Mesendoderm (in vitro differentiated cells): ENCODE measurements at regions not wholly inside any gene's neighbourhood (a gene's known extent, or its start where the extent isn't known, plus 50 kb on each side); places are given as distances from the start of the nearest gene placed in this dataset.
A peak's percentile ranks its signal among the peaks of the same experiment; 100 is the strongest.

Source experiments
- DNase-seq: peaks from one replicate; pipeline ENCODE4 v3.0.0; 2013
- H2AK5ac ChIP-seq: 2 replicates; pipeline ENCODE4 v1.6.1; 2013; ENCODE audit warnings: low read length, inconsistent platforms
- H2BK120ac ChIP-seq: 2 replicates; pipeline ENCODE4 v1.6.1; 2013; ENCODE audit warnings: low read depth, mild to moderate bottlenecking, low read length, moderate library complexity, mixed read lengths
- H2BK15ac ChIP-seq: replicated peaks from 2 replicates; pipeline ENCODE4 v1.6.1; 2013; ENCODE audit warnings: low read depth, mild to moderate bottlenecking, moderate library complexity
- H2BK5ac ChIP-seq: 2 replicates; pipeline ENCODE4 v1.6.1; 2013; ENCODE audit warnings: low read length, inconsistent platforms
- H3K18ac ChIP-seq: 2 replicates; pipeline ENCODE4 v1.6.1; 2013; ENCODE audit warnings: mild to moderate bottlenecking, low read length, mixed read lengths
- H3K23ac ChIP-seq: one replicate; pipeline ENCODE4 v1.6.1; 2013; ENCODE audit warnings: low read length
- H3K27ac ChIP-seq: 2 replicates; pipeline ENCODE4 v1.5.1; 2013; ENCODE audit warnings: low read depth, mild to moderate bottlenecking, inconsistent platforms, low read length, moderate library complexity
- H3K27me3 ChIP-seq: 2 replicates; pipeline ENCODE4 v1.6.1; 2013; ENCODE audit warnings: low read length, control low read depth, mild to moderate bottlenecking, inconsistent platforms; ENCODE audit not compliant: insufficient read depth, poor library complexity
- H3K36me3 ChIP-seq: 2 replicates; pipeline ENCODE4 v1.6.1; 2013; ENCODE audit warnings: low read length, inconsistent platforms; ENCODE audit not compliant: control insufficient read depth, insufficient read depth
- H3K4ac ChIP-seq: one replicate; pipeline ENCODE4 v1.6.1; 2013; ENCODE audit warnings: low read depth, mild to moderate bottlenecking, low read length, moderate library complexity
- H3K4me1 ChIP-seq: 2 replicates; pipeline ENCODE4 v1.6.1; 2013; ENCODE audit warnings: low read depth, low read length, inconsistent platforms; ENCODE audit not compliant: control insufficient read depth
- H3K4me2 ChIP-seq: 2 replicates; pipeline ENCODE4 v1.6.1; 2013; ENCODE audit warnings: low read length
- H3K4me3 ChIP-seq: 2 replicates; pipeline ENCODE4 v1.5.1; 2013; ENCODE audit warnings: mild to moderate bottlenecking, low read length
- H3K56ac ChIP-seq: one replicate; pipeline ENCODE4 v1.6.1; 2013; ENCODE audit warnings: low read length
- H3K79me1 ChIP-seq: 2 replicates; pipeline ENCODE4 v1.6.1; 2013; ENCODE audit warnings: low read length, inconsistent platforms
- H3K79me2 ChIP-seq: 2 replicates; pipeline ENCODE4 v1.6.1; 2013; ENCODE audit warnings: mild to moderate bottlenecking, low read length; ENCODE audit not compliant: control insufficient read depth, insufficient read depth
- H3K9ac ChIP-seq: 2 replicates; pipeline ENCODE4 v1.6.1; 2013; ENCODE audit warnings: low read length, inconsistent platforms
- H4K5ac ChIP-seq: one replicate; pipeline ENCODE4 v1.6.1; 2013; ENCODE audit warnings: low read length
- H4K8ac ChIP-seq: one replicate; pipeline ENCODE4 v1.6.1; 2013; ENCODE audit warnings: low read depth, mild to moderate bottlenecking, control low read depth, low read length, moderate library complexity
- WGBS: extraction: QIAGEN DNeasy Blood & Tissue Kit; methylation state at CpG from one replicate; pipeline ENCODE4 v1.1.7; 2013; ENCODE audit warnings: low lambda C conversion rate, missing lambda C conversion rate; ENCODE audit not compliant: insufficient coverage; ENCODE audit errors: extremely low coverage; 5-methylcytosine and 5-hydroxymethylcytosine counted together

DNA sequence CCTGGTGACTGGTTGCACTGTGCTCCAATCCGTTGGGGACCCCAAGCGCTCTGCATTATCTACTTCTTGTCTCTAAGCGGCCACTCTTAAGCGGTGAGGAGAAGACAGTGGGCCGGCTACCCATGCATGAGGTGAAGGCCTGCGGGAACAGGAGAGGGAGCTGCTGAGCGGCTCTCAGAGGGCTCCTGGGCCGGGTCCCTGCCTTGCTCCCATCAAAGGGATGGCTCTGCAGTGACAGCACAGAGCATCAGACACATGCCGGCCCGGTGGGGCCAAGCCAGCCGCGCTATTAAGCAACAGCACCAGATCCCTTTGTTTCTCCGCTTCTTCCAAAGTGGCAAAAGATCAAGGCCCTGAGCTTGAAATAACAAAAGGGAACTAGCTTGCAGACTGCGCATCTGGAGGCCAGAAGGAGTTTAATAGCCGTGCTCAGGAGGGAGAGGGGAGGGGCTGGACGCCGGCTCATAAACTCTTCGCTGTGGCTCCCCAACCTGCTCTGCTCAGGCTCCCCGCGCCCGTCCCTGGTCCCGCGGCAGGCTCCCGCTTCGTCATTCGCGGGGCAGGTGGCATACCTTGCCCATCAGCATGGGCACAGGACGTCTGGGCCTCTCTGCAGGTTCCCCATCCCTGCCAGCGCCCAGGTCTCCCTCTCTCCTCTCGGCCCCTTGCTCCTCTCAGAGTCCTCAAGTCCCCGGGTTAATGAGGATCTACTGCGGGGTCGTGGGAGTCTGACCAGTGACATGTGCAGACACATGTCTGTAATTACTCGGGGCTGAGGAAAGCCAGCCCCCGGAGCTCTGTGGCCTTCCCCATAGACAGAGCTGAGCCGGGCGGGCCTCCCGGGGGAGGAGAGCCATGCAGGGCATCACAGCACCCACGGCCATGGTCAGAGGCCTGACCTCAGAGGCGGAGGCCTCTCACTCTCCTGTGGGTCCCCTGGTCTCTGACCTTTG, 96.7 kb downstream of the ASB1 start:
- Histone ChIP-seq H3K4me3 (no peak overlapping the region), H4K8ac (no peak overlapping the region), H3K4me1 (no peaks in the 10 kb centered on the region), H2BK120ac (no peak overlapping the region), H3K27ac (no peak overlapping the region), H3K56ac (no peak overlapping the region), H2AK5ac (no peak overlapping the region), H2BK15ac (no peak overlapping the region), H3K27me3 (no peaks in the 10 kb centered on the region), H3K79me2 (no peaks in the 10 kb centered on the region), H3K23ac (no peak overlapping the region), H3K18ac (no peak overlapping the region), H3K9ac (no peak overlapping the region), H3K79me1 (no peaks in the 10 kb centered on the region), H4K5ac (no peak overlapping the region), H2BK5ac (no peak overlapping the region), H3K4ac (no peak overlapping the region), H3K36me3 (no peaks in the 10 kb centered on the region), H3K4me2 (no peak overlapping the region)
- DNase-seq, result peak; percentile 67
- WGBS, result no CpG with 5 or more reads among the region's 40 CpGs

DNA sequence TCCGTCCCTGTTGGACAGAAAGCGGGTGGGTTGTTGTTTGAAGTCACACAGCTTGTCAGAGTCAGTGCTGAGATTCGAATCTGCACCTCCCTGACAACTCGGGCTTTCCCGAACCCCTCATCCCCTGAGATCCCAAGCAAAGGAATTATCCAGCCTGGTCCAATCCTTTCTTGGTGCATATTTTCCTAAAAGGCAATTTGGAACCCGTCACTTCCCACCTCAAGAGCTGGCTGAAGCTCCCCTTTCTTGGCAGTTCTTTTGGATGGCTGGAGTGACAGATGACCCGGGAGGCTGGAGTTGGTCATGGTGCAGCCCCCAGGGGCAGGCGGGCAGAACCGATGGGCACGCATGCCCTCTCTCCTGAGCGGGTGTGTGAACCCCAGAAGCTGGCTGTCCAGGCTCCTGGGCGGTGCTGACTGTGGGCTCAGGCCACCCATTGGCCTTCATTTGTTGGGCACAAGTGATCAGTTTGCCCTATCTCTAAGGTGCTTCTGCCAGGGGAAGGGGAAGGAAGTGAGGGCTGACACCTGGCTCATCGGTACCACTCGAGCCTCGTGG, 97.8 kb downstream of the ASB1 start:
- H3K9ac ChIP-seq, result no peak overlapping the region
- no peak overlapping the region for H2BK15ac ChIP-seq
- WGBS, result no CpG with 5 or more reads among the region's 15 CpGs
- H4K5ac ChIP-seq, result no peak overlapping the region
- H3K4me2 ChIP-seq, result no peak overlapping the region
- no peak overlapping the region for H3K4me3 ChIP-seq
- no peak overlapping the region for H3K4ac ChIP-seq
- no peak overlapping the region for H3K56ac ChIP-seq
- no peaks in the 10 kb centered on the region for H3K36me3 ChIP-seq
- no peaks in the 10 kb centered on the region for H3K4me1 ChIP-seq
- no peak overlapping the region for H3K18ac ChIP-seq
- no peak overlapping the region for H2AK5ac ChIP-seq
- no peak for DNase-seq
- no peaks in the 10 kb centered on the region for H3K79me2 ChIP-seq
- no peak overlapping the region for H3K27ac ChIP-seq
- no peak overlapping the region for H3K23ac ChIP-seq
- no peaks in the 10 kb centered on the region for H3K79me1 ChIP-seq
- no peak overlapping the region for H2BK5ac ChIP-seq
- H2BK120ac ChIP-seq, result no peak overlapping the region
- H4K8ac ChIP-seq, result no peak overlapping the region
- no peaks in the 10 kb centered on the region for H3K27me3 ChIP-seq

DNA sequence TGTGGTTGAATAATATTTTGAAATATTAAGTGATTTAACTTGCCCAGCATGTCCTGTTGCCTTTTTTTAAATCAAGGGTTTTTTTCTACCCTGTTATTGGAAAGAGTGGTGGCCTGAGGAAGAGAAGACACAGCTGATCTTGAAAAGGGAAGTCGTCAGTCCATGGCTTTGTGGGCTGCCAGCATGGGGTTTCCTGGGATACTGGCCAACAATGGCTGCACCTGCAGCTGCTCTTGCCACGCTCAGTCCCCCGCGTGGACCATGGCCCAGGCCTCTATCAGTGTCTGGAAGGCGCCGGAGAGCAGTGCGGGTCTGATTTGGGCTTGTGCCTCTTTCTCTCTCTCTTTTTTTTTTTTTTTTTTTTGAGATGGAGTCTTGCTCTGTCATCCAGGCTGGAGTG, 99.3 kb downstream of the ASB1 start:
- H2BK120ac ChIP-seq, result no peak overlapping the region
- no peak overlapping the region for H3K23ac ChIP-seq
- no peaks in the 10 kb centered on the region for H3K36me3 ChIP-seq
- no peak overlapping the region for H3K56ac ChIP-seq
- H3K4me3 ChIP-seq, result no peak overlapping the region
- no peak overlapping the region for H3K27ac ChIP-seq
- H3K4me2 ChIP-seq, result no peak overlapping the region
- DNase-seq, result no peak
- no peak overlapping the region for H4K5ac ChIP-seq
- no peak overlapping the region for H3K18ac ChIP-seq
- no peaks in the 10 kb centered on the region for H3K79me1 ChIP-seq
- H2BK15ac ChIP-seq, result no peak overlapping the region
- no peaks in the 10 kb centered on the region for H3K27me3 ChIP-seq
- no peak overlapping the region for H3K9ac ChIP-seq
- no peak overlapping the region for H3K4ac ChIP-seq
- no CpG with 5 or more reads among the region's 7 CpGs for WGBS
- no peaks in the 10 kb centered on the region for H3K79me2 ChIP-seq
- H2BK5ac ChIP-seq, result no peak overlapping the region
- no peak overlapping the region for H4K8ac ChIP-seq
- no peaks in the 10 kb centered on the region for H3K4me1 ChIP-seq
- no peak overlapping the region for H2AK5ac ChIP-seq

DNA sequence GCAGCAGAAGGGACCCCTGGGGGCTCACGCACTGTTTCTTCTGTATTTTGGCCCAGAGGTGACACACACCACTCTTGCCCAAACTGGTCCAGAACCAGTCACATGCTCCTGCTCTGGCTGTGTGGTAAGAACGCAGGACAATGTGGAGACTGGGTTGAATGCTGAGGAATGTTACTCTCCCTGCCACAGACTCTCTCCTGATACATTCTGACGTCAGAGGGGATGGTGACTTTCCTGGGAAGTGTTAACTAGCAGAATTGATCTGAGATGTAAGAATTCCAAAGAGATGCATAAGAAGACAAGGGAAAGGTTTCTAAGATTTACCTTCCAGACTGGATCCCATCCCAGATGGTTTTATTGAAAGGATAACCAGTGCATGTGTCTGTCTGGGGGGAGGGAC, 100.8 kb downstream of the ASB1 start:
- Histone ChIP-seq H3K9ac (no peak overlapping the region), H3K79me2 (no peaks in the 10 kb centered on the region), H4K8ac (no peak overlapping the region), H3K36me3 (no peaks in the 10 kb centered on the region), H2BK5ac (no peak overlapping the region), H4K5ac (no peak overlapping the region), H3K4me1 (no peaks in the 10 kb centered on the region), H3K27me3 (no peaks in the 10 kb centered on the region), H2BK15ac (no peak overlapping the region), H3K4me3 (no peak overlapping the region), H3K18ac (no peak overlapping the region), H3K27ac (no peak overlapping the region), H2AK5ac (no peak overlapping the region), H2BK120ac (no peak overlapping the region), H3K4ac (no peak overlapping the region), H3K79me1 (no peaks in the 10 kb centered on the region), H3K23ac (no peak overlapping the region), H3K4me2 (no peak overlapping the region), H3K56ac (no peak overlapping the region)
- no CpG with 5 or more reads among the region's 3 CpGs for WGBS
- DNase-seq, result peak; percentile 40

DNA sequence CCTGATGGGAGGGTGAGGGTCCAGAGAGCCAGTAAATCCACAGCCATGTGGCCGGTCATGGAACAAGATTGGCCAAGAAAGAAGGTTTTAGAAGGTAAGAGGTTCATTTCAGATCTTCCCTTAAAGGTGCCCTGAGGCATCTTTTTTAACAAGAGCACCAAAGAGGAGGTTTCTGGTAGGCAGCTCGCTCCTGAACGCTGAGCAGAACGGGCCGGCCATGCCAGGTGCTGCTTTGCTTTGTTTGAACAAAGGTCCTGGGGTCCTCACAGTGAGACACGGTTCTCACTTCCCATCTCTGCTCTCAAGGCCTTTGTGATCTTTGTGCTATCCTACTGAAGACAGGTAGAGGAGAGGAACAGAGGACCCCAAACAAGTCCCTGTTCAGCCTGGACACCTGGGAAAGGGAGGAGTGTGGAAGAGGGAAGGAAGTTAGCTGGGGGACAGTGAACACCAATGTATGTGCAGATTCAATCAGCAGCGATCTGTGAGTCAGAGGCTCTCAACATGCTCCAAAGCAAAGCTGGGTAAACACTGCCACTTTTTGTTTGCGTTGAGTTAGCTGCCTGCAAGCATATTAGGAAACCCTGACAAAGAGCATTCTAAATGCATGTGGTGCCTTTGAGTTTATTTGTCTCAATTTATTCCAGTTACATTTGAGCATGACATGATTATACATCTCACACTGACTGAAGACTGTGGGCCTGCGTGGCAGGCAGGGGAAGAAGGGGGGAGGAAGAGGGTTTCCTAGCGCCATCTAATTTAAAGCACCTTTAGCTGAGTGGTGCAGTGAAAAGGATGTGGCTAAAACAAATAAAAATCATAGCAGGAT, 102.4 kb downstream of the ASB1 start:
- WGBS, result no CpG with 5 or more reads among the region's 10 CpGs
- Histone ChIP-seq H2BK120ac (no peak overlapping the region), H3K9ac (no peak overlapping the region), H3K27ac (no peak overlapping the region), H3K79me2 (no peaks in the 10 kb centered on the region), H4K5ac (no peak overlapping the region), H3K36me3 (no peaks in the 10 kb centered on the region), H3K4ac (no peak overlapping the region), H4K8ac (no peak overlapping the region), H2BK5ac (no peak overlapping the region), H2BK15ac (no peak overlapping the region), H3K79me1 (no peaks in the 10 kb centered on the region), H3K4me2 (no peak overlapping the region), H3K23ac (no peak overlapping the region), H3K56ac (no peak overlapping the region), H3K4me3 (no peak overlapping the region), H2AK5ac (no peak overlapping the region), H3K27me3 (no peaks in the 10 kb centered on the region), H3K4me1 (no peaks in the 10 kb centered on the region), H3K18ac (no peak overlapping the region)
- no peak for DNase-seq
